BJ (cell line): ENCODE measurements at regions not wholly inside any gene's neighbourhood (a gene's known extent, or its start where the extent isn't known, plus 50 kb on each side); places are given as distances from the start of the nearest gene placed in this dataset.

Source experiments
- CTCF ChIA-PET: fragments of 350-600 bp; formaldehyde crosslinking; extraction: SDS; loops from one replicate; lab custom pipeline; 2021; ENCODE audit warnings: antibody characterized with exemption, inconsistent platforms; lab: Yijun Ruan, JAX
- POLR2A ChIA-PET: fragments of 300-600 bp; sonication (Branson Sonifier 250); formaldehyde crosslinking; extraction: SDS; loops from one replicate; lab custom pipeline; 2021; ENCODE audit warnings: antibody characterized with exemption; lab: Charles Lee
- DNase-seq: peaks from one replicate; pipeline ENCODE4 v3.0.0-alpha.2; 2011; ENCODE audit warnings: low read depth
- H3K27me3 ChIP-seq: 2 replicates; pipeline ENCODE4 v1.6.0; 2011; ENCODE audit warnings: low read length; ENCODE audit not compliant: control insufficient read depth, insufficient read depth
- H3K36me3 ChIP-seq: 2 replicates; pipeline ENCODE4 v1.5.1; 2011; ENCODE audit warnings: low read length; ENCODE audit not compliant: control insufficient read depth, insufficient read depth
- H3K4me3 ChIP-seq: 2 replicates; pipeline ENCODE4 v1.5.1; 2011; ENCODE audit warnings: low read depth, mild to moderate bottlenecking, control low read depth, low read length
- TF ChIP-seq, protein P1 (sequence below): IDR thresholded peaks from 2 replicates; pipeline ENCODE4 v1.5.1; 2011; ENCODE audit warnings: low read depth, mild to moderate bottlenecking, control low read depth, inconsistent platforms, low read length, moderate library complexity; ENCODE audit not compliant: insufficient read depth

DNA sequence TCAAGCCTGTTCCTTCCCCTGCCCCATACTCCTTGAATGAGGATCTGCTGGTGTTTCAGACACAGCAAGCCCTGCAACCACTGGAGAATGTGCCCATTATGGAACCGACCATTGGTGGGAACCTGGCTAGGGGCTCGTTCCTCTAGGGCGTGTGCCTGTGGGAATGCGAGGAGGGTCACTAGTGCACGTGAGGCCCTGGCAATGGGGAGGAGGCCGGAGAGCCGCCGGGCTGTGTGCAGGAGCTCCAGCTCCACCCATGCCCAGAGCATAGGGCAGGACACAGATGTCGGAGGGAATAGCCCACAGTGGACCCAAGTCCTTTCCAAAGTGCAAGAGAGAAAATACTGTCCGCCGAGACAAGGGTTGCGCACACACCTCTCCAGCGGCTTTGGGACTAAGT is 99.3 kb downstream of the ERMARD start:
- Histone ChIP-seq H3K36me3 (no peaks in the 10 kb centered on the region), H3K4me3 (no peak overlapping the region), H3K27me3 (no peaks in the 10 kb centered on the region)
- DNase-seq: no peak
- ChIA-PET POLR2A (no interaction called here), CTCF (no interaction called here)
- TF ChIP-seq, protein P1, sequence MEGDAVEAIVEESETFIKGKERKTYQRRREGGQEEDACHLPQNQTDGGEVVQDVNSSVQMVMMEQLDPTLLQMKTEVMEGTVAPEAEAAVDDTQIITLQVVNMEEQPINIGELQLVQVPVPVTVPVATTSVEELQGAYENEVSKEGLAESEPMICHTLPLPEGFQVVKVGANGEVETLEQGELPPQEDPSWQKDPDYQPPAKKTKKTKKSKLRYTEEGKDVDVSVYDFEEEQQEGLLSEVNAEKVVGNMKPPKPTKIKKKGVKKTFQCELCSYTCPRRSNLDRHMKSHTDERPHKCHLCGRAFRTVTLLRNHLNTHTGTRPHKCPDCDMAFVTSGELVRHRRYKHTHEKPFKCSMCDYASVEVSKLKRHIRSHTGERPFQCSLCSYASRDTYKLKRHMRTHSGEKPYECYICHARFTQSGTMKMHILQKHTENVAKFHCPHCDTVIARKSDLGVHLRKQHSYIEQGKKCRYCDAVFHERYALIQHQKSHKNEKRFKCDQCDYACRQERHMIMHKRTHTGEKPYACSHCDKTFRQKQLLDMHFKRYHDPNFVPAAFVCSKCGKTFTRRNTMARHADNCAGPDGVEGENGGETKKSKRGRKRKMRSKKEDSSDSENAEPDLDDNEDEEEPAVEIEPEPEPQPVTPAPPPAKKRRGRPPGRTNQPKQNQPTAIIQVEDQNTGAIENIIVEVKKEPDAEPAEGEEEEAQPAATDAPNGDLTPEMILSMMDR: no peak

- no peak for DNase-seq
- ChIA-PET CTCF (interaction anchor here (2.5 kb wide), 1 partner anchor 19 kb away, joined by 10 read pairs; no protein-coding TSS in a partner anchor), POLR2A (no interaction called here)
- H3K4me3 ChIP-seq: no peak overlapping the region
- TF ChIP-seq, protein P1: no peak
- no peaks in the 10 kb centered on the region for H3K27me3 ChIP-seq
- H3K36me3 ChIP-seq: no peaks in the 10 kb centered on the region
These were observed 98.7 kb downstream of the ERMARD start for GRCh38 chr6:169850154-169850553.

GRCh38 chr6:169849396-169849795 is 98.0 kb downstream of the ERMARD start:
- no peak for DNase-seq
- POLR2A ChIA-PET: no interaction called here
- H3K27me3 ChIP-seq: no peaks in the 10 kb centered on the region
- TF ChIP-seq, protein P1: no peak
- H3K4me3 ChIP-seq: no peak overlapping the region
- H3K36me3 ChIP-seq: no peaks in the 10 kb centered on the region
- CTCF ChIA-PET: interaction anchor here (2.5 kb wide), 1 partner anchor 18 kb away, joined by 10 read pairs; no protein-coding TSS in a partner anchor

- Histone ChIP-seq H3K4me3 (no peak overlapping the region), H3K27me3 (no peaks in the 10 kb centered on the region), H3K36me3 (no peaks in the 10 kb centered on the region)
- TF ChIP-seq, protein P1: no peak
- ChIA-PET POLR2A (no interaction called here), CTCF (interaction anchor here (2.5 kb wide), 1 partner anchor 17 kb away, joined by 10 read pairs; no protein-coding TSS in a partner anchor)
- DNase-seq: no peak
These were observed 97.5 kb downstream of the ERMARD start for GRCh38 chr6:169848946-169849345.

DNA sequence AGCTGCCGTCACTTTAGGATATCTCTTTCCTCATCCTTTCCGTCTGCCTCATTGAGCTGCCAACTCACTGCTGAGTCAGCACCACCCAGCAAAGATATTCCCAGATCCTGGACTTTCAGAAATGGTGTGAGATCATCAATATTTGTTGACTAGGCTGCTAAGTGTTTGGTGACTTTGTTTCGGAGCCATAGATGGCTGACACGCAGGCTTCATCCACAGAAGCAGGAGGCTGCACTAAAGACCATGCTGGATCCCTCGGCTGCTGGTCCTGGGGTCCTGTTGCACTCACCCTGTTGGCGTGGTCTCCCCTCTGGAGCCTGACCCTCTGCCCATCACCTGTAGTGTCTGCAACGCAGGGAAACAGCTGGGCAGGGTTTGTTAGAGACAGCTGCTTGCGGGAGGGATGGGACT is 96.5 kb downstream of the ERMARD start:
- TF ChIP-seq, protein P1: no peak
- CTCF ChIA-PET: interaction anchor here (2.5 kb wide), 1 partner anchor 16 kb away, joined by 10 read pairs; no protein-coding TSS in a partner anchor
- DNase-seq: no peak

More for the DNA sequence above, 96.5 kb downstream of the ERMARD start:
- Histone ChIP-seq H3K27me3 (no peaks in the 10 kb centered on the region), H3K4me3 (no peak overlapping the region), H3K36me3 (no peaks in the 10 kb centered on the region)
- POLR2A ChIA-PET: no interaction called here
